GM06990 (cell line): ENCODE measurements at regions not wholly inside any gene's neighbourhood (a gene's known extent, or its start where the extent isn't known, plus 50 kb on each side); places are given as distances from the start of the nearest gene placed in this dataset.
A peak's percentile ranks its signal among the peaks of the same experiment; 100 is the strongest.

Source experiments
- DNase-seq: peaks from one replicate; pipeline ENCODE4 v3.0.0-alpha.2; 2011; ENCODE audit not compliant: insufficient read length; ENCODE audit errors: extremely low read depth
- H3K27me3 ChIP-seq: replicated peaks from 2 replicates; pipeline ENCODE4 v1.6.0; 2011; ENCODE audit warnings: low read length; ENCODE audit not compliant: control insufficient read depth, insufficient read depth
- H3K36me3 ChIP-seq: 2 replicates; pipeline ENCODE4 v1.5.1; 2011; ENCODE audit warnings: low read length; ENCODE audit not compliant: control insufficient read depth, insufficient read depth
- H3K4me3 ChIP-seq: replicated peaks from 2 replicates; pipeline ENCODE4 v1.5.1; 2011; ENCODE audit warnings: low read depth, mild to moderate bottlenecking, control low read depth, low read length
- CTCF ChIP-seq: IDR thresholded peaks from 2 replicates; pipeline ENCODE4 v1.5.1; 2011; ENCODE audit warnings: low read length, control low read depth, mild to moderate bottlenecking, inconsistent platforms; ENCODE audit not compliant: insufficient read depth, poor library complexity, severe bottlenecking

- no peak for DNase-seq
- H3K4me3 ChIP-seq, result no peak overlapping the region
- H3K27me3 ChIP-seq, result no peaks in the 10 kb centered on the region
- H3K36me3 ChIP-seq, result no peaks in the 10 kb centered on the region
- TF ChIP-seq CTCF, result no peak
Observed at GRCh38 chr6:146944077-146944476, 260.1 kb upstream of the STXBP5 start.

- no peak for TF ChIP-seq CTCF
- Histone ChIP-seq H3K4me3 (no peak overlapping the region), H3K36me3 (no peaks in the 10 kb centered on the region), H3K27me3 (no peaks in the 10 kb centered on the region)
- no peak for DNase-seq
Observed at GRCh38 chr6:146944809-146945208, 259.4 kb upstream of the STXBP5 start.

- H3K36me3 ChIP-seq, result no peaks in the 10 kb centered on the region
- DNase-seq, result no peak
- no peak for TF ChIP-seq CTCF
- no peaks in the 10 kb centered on the region for H3K27me3 ChIP-seq
- no peak overlapping the region for H3K4me3 ChIP-seq
Observed at GRCh38 chr6:146946559-146946958, 257.7 kb upstream of the STXBP5 start.

GRCh38 chr6:146948790-146949342 is 255.4 kb upstream of the STXBP5 start:
- Histone ChIP-seq H3K4me3 (no peak overlapping the region), H3K36me3 (no peaks in the 10 kb centered on the region), H3K27me3 (no peaks in the 10 kb centered on the region)
- TF ChIP-seq CTCF, result no peak
- no peak for DNase-seq

- H3K27me3 ChIP-seq, result no peaks in the 10 kb centered on the region
- no peak for TF ChIP-seq CTCF
- no peak for DNase-seq
Observed at GRCh38 chr6:146949425-146949824, 254.8 kb upstream of the STXBP5 start.

GRCh38 chr6:146950351-146950835 is 253.8 kb upstream of the STXBP5 start:
- Histone ChIP-seq H3K36me3 (no peaks in the 10 kb centered on the region), H3K4me3 (no peak overlapping the region), H3K27me3 (no peaks in the 10 kb centered on the region)
- TF ChIP-seq CTCF, result no peak
- peak; percentile 3 for DNase-seq

More at GRCh38 chr6:146949425-146949824, 254.8 kb upstream of the STXBP5 start:
- no peak overlapping the region for H3K4me3 ChIP-seq
- no peaks in the 10 kb centered on the region for H3K36me3 ChIP-seq
